HG03045 (cell line): ENCODE measurements at regions not wholly inside any gene's neighbourhood (a gene's known extent, or its start where the extent isn't known, plus 50 kb on each side); places are given as distances from the start of the nearest gene placed in this dataset.

Experiments used
- ATAC-seq: cut with Tn5 transposase; IDR thresholded peaks from one replicate; pipeline ENCODE4 v1.9.1; 2021; ENCODE audit warnings: mild to moderate bottlenecking, moderate library complexity; ENCODE audit not compliant: unreplicated experiment

DNA sequence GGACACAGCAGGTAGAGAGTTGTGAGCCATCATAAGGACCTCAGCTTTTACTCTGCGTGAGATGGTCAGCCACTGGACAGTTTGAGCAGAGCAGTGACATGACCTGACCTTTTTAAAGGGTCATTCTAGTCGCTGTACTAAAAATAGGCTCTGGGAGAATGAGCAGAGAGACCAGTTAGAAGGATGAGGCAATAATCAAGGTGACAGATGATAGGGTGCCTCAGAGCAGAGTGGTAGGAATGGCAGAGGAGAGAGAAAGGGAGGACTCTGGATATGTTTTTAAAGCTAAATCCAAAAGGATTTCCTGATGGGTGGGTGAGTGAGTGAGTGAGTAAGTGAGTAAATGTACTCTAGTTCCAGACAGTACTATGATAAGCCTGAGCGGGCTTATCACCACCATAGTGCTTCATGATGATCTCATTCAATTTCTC lies 83.6 kb upstream of the ARHGAP5 start:
- no peak for ATAC-seq

- ATAC-seq = no peak
These were observed 82.6 kb upstream of the ARHGAP5 start for GRCh38 chr14:31994391-31995033.

DNA sequence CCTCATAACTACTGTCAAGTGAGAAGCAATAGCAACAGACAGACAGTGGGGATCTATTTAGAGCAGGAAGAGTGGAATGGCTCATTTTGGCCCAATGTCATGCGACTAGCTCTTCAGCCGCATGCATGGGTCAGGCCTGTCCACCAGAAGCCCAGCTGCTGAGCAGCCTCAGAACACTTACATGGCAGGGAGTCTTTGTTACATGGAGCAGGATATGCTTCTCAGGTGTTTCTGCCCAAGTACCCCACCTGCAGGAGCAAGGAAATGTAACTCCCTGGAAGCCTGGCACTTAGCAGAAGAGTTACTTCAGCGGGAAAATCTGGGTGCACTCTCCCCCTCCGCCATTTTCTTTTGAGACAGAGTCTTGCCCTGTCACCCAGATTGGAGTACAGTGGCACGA lies 73.5 kb upstream of the ARHGAP5 start:
- ATAC-seq = no peak

DNA sequence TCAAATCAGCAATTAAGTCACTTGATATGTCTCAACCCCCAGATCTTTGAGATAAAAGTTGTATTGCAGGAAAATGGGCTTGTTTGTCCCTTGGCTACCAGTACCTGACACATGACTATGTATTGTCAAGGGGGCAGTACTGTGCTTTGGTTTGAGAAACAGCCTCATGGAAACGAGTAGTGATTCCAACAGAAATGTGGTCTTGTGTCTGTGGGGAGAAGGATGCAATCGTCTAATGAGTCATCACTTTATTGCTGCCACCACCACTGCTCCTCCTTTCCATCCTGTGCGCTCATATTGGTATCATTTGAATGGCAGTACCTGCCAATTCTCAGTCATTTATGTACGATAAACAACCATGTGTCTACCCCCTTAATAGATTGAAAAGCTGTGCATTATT lies 72.8 kb upstream of the ARHGAP5 start:
- ATAC-seq = no peak

DNA sequence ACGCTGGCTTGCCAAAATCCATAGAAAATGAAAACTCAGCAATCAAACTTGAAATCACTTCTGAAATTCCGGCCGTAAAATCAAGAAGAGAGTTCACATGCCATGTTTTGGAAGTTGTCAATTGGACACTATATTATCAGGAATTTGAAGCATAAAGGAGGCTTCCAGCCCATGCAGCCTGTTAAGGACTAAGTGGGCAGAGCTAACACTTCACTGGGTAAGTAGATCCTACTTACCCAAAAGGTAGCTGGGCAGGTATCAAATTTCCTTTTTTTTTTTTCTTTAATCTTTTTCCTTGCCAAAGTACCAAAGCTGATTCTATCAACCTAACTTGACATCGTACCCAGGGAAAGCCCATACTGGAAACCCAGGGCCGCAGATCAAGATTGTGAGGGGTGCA lies 71.5 kb upstream of the ARHGAP5 start:
- no peak for ATAC-seq

DNA sequence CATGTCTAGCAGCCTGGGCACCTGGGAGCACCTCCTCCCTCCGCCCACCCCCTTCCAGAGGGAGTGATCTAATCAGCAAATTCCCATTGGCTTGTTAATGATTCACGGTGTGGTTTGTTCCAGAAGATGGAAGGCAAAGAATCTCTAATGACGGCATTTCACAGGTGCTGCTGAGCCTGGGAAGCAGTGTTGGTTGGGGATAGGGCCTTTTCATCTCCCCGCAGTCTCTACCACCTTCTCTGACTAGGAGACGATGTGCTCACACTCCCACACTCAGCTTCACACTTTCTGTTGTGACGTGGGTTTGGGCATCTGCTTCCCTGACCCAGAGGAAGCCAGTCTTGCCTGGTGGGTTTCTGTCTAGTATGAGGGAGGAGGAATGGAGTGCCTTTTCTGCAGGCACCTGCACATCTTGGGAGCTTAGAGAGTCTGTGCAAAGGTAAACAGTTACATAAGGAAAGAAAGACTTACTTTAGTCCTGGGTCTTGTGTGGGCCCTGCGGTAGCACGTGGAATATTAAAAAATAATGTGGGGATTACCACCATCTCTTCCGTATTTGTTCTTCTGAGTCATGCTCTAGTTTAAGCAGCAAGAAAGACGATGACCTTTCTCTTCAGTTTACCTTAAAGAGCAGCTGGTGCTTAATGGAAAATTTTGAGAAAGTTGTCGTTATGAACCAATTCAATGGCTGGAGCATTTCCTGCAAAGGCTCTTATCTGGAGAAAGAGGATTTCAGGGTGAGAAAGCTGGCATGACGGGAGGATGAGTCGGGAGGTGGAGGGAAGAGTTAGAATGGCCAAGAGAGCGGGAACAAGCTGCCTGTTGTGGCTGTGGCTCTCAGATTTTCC lies 70.6 kb upstream of the ARHGAP5 start:
- no peak for ATAC-seq

- no peak for ATAC-seq
These were observed 69.2 kb upstream of the ARHGAP5 start for GRCh38 chr14:32007755-32008362.

DNA sequence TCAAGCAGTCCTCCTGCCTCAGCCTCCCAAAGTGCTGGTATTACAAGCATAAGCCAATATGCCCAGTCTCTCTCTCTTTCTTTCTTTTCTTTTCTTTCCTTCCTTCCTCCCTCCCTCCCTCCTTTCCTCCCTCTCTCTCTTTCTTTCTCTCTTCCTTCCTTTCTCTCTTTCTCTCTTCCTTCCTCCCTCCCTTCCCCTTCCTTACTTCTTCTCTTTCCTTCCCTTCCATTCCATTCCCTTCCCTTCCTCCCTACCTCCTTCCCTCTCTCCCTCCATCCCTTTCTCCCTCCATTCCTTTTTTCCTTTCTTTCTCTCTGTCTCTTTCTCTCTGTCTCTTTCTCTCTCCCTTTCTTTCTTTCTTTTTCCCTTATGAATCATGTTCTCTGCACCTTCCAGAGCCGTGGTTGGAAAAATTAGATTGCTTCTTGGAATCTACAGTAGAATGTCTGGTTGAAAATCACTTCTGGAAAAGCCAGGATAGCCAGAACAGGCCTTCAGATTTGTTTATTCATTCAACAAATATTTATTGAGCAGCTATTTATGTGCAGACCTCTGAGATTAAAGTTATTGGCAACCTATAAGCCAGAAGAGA lies 68.4 kb upstream of the ARHGAP5 start:
- ATAC-seq = no peak

DNA sequence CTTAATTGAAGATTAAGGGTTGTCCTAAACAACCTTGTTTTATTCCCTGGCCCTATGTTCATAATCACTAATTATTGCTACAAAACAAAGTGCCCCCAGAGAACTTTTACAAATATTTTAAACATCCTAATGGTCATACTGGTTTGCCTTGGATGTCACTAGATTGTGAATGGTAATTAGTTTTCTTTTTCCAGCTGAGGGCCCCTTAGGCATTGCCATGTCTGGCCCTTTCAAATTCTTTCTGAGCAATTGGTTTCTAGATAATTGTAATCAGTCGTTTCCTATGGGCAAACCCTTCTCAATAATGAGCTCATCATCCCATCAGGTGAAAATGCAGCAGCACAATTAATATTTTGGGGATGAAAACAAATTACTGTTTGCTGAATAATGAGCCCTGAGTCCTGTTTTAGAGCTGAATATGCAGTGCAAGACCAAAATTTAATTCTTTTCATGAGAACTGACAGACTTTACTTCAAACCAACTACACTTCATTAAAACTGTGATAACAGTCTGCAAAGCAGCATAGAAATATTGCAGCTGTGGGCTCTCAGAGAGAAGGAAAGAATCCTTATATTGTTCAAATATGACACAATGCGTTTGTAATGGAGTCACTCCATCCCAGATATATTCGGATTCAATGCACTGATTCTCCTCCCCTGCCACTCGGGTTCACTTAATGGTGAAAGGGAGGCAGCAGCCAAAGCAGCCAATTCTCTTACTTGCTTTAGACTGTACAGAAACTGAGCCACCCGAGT lies 67.7 kb upstream of the ARHGAP5 start:
- no peak for ATAC-seq

- no peak for ATAC-seq
These were observed 67.0 kb upstream of the ARHGAP5 start for GRCh38 chr14:32009976-32010581.

DNA sequence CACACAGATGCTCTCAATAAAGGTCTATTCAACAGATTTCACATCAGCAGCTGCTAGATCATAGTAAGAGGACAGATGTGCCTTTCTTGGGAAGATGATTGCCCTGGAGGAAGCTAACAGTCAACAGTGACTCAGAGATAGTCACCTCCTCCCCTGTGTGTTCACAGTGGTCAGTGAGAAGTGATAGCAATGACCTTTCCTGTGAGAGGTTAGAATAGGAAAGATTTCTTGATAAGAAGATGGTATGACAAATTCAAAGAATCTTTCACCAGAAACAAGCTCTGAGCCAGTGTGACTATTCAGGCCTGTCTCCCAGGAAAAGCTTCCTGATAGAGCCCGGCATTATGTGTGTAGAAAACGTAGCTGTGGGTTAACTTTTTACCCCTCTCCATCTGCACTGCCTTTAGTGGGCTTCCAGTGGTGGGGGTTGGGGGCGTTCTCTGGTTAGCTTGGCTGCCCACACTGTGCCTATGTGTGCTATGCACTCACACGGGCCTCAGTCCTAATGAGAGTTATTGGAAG lies 66.4 kb upstream of the ARHGAP5 start:
- ATAC-seq = no peak

DNA sequence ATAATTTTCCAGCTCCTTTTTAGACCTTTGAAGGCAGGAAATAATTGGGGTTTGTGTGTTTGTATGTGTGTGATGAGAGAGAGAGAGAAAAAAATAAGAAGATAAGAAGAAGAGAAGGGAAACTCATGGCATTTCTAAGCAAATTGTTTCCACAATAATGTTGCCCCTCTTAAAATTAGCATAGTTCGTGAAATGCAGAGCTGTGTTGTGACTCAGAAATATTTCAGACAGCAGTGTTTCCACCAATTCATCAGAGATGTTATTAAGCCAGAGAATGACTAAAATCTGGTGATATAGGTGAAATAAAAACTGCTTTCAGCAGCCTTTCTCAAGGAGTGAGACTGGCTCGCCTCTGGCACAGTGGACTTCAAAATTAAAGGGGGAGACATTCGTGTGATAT lies 65.9 kb upstream of the ARHGAP5 start:
- no peak for ATAC-seq

GRCh38 chr14:32012062-32012461 lies 65.0 kb upstream of the ARHGAP5 start:
- ATAC-seq = no peak

DNA sequence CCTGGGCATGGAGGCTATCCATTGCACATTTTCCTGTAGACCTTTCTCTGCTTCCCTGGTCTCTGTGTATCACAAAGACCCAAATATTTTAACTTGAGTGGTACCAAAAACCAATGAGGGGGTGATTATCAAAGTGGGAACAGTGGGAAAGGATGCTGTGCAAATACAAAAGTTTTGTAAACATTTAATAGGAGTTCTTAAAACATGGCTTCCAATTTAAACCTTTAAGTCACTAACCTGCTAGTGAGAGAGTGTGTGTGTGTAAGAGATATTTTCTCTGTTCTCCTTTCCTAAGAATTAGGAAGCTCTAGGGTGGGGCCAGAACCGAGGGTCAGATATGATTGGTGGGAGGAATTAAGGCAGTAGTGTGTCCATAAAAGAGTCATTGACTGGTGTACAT lies 64.5 kb upstream of the ARHGAP5 start:
- ATAC-seq = no peak

DNA sequence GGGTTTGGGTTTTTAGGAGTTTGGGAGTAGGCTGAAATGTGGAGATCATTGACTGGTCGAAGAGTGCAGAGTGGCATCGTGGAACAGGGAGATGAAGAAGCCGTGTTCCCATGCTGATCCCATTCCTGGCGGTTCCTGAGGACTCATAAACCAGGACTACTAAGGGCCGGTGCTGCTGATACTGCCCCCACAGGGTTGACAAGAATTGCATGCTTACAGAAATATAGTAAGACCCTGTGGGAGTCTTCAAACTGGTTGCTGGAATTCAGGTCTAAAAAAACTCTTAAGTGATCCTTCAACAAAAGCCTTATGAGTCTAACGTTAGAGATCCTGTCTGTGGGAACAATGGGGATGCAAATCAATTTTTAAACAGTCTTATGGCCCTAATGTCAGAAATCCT lies 64.0 kb upstream of the ARHGAP5 start:
- ATAC-seq = no peak

GRCh38 chr14:32014057-32014456 lies 63.0 kb upstream of the ARHGAP5 start:
- no peak for ATAC-seq

- ATAC-seq = no peak
These were observed 62.6 kb upstream of the ARHGAP5 start for GRCh38 chr14:32014498-32014897.

DNA sequence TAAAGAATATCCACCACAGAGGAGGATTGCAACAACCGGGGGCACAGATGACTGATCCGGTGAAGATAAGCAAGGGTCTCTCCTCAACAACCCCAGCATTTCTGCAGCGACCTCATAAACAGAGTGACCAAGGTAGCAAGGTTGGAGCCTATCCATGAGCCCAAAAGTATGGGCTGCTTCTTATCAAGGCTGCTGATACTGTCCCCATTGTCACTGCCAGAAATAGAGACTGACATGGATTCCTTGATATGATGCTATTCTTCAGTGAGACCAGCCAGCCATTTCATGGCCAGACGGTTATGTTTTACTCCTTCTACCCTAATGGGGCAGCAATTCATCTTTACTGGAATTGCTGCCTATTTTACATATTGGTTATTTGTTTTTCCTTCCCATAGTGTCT lies 61.9 kb upstream of the ARHGAP5 start:
- no peak for ATAC-seq

DNA sequence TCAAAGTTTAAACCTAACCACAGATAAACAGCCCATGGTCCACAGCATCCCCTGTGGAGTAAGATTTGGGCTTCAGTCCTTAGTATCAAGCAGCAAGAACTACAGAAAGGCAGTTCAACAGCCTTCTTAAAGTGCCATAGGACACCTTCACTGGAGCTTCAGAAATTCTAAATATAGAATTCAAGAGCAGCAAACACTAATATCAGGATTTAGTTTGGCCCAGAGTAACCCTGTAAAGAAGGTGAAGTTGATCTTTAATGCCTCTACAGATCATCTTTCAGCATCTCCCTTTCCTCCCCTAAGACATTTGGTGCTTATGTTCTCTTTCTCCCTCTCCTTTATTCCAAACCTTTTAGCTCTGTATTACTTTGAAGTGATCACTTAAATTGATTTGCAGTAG lies 59.5 kb upstream of the ARHGAP5 start:
- ATAC-seq = no peak

DNA sequence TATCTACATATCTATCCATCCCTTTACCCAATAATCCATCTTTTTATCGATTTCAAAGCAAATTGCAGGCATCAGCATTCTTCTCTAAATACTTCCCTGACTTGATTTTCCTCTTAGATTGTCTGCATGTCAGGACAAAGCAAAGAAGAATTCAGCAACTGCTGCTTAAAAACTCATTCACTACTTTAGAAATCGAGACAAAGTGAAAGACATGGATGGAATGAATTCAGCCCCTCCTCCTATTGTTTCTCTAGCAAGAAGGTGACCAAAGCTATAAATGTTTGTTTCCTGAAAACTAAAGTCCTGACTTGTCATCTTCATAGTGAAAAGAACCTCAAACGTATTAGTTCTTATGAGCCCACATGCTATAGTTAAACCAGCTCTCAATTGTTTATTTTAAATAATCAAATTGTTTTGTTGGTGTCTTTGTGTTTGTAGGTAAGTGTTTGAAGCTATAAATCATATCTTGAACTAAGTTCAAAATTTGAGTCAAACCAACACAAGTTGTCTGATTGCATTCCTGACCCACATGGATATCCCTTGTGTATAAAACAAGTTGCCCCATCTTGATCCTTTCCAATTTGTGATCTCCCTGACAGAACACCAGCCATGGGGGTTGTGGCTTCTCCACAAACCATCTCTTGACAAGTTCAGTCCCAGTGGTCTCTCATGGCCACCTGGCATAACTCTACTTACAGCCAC lies 58.6 kb upstream of the ARHGAP5 start:
- ATAC-seq = no peak
